Mesodermal cell (in vitro differentiated cells): ENCODE measurements at regions not wholly inside any gene's neighbourhood (a gene's known extent, or its start where the extent isn't known, plus 50 kb on each side); places are given as distances from the start of the nearest gene placed in this dataset.
A peak's percentile ranks its signal among the peaks of the same experiment; 100 is the strongest.

ENCODE experiments used
- H3K27ac ChIP-seq: 2 replicates; pipeline ENCODE4 v1.7.0; 2013; ENCODE audit warnings: mild to moderate bottlenecking, low read depth, low read length, moderate library complexity; ENCODE audit not compliant: severe bottlenecking
- H3K36me3 ChIP-seq: 2 replicates; pipeline ENCODE4 v1.7.1; 2013; ENCODE audit warnings: mild to moderate bottlenecking, low read length, moderate library complexity; ENCODE audit not compliant: control insufficient read depth, insufficient read depth
- H3K4me1 ChIP-seq: one replicate; pipeline ENCODE4 v1.7.1; 2013; ENCODE audit warnings: mild to moderate bottlenecking, low read length; ENCODE audit not compliant: insufficient read depth, control insufficient read depth, poor library complexity, severe bottlenecking
- H3K4me3 ChIP-seq: 2 replicates; pipeline ENCODE4 v1.7.0; 2013; ENCODE audit warnings: low read length, control low read depth, mild to moderate bottlenecking; ENCODE audit not compliant: insufficient read depth, poor library complexity, severe bottlenecking; ENCODE audit errors: extremely low read depth
- H3K9me3 ChIP-seq: 2 replicates; pipeline ENCODE4 v1.7.1; 2013; ENCODE audit warnings: mild to moderate bottlenecking, low read length, moderate library complexity; ENCODE audit not compliant: control insufficient read depth
- WGBS, 2 experiments: methylation state at CpG; one replicate each; pipeline ENCODE4 v1.1.5; 2013; ENCODE audit warnings: missing lambda C conversion rate in 2 of 2; ENCODE audit not compliant: insufficient coverage in 2 of 2; 5-methylcytosine and 5-hydroxymethylcytosine counted together

DNA sequence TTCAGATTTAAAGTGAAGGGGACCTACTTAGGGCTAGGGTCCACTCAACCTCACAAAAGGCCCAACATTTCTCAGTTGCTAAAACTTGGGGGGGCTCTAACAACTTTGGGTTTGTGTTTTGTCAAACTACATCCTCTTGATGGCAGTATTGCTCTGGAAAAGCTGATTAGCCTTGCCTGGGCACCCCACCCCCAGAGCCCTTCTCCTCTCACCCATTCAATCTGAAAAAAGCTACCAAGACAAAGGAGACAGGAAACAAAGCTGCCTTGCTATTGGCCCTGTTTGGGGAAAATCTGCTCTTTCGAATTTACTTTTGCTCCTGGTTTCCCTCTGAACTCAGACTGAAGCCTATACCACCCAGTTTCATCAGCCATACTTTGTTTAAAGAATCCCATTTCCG, 195.2 kb upstream of the STK26 start:
- peaks cover 8% of the 10 kb centered on the region for H3K4me1 ChIP-seq
- WGBS, 2 experiments: no CpG with 5 or more reads among the region's 2 CpGs
- peak overlapping the region; percentile 45 for H3K4me3 ChIP-seq
- H3K36me3 ChIP-seq: peaks cover 14% of the 10 kb centered on the region
- H3K27ac ChIP-seq: peak overlapping the region; percentile 59
- no peaks in the 10 kb centered on the region for H3K9me3 ChIP-seq

DNA sequence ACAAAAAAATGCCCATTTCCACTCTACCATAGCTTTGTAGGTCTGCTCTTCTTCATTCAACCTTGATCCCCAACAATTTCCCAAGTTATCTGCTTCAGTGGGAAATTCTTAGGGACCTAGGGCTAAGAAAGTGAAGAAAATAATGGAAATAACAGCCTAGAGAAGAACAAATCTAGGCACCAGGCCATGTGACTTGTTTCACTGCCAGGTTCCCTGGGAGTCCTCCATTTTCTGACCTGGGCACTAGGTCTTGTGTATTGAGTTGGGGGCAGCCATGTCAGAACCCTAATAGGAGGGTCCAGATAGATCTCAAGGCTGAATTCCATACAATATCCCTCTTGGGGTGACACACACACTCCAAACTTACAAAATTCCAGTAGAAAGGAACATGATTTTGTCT, 194.6 kb upstream of the STK26 start:
- Histone ChIP-seq H3K4me1 (peaks cover 8% of the 10 kb centered on the region), H3K36me3 (peaks cover 10% of the 10 kb centered on the region), H3K27ac (no peak overlapping the region), H3K4me3 (peak overlapping the region; percentile 45), H3K9me3 (no peaks in the 10 kb centered on the region)

DNA sequence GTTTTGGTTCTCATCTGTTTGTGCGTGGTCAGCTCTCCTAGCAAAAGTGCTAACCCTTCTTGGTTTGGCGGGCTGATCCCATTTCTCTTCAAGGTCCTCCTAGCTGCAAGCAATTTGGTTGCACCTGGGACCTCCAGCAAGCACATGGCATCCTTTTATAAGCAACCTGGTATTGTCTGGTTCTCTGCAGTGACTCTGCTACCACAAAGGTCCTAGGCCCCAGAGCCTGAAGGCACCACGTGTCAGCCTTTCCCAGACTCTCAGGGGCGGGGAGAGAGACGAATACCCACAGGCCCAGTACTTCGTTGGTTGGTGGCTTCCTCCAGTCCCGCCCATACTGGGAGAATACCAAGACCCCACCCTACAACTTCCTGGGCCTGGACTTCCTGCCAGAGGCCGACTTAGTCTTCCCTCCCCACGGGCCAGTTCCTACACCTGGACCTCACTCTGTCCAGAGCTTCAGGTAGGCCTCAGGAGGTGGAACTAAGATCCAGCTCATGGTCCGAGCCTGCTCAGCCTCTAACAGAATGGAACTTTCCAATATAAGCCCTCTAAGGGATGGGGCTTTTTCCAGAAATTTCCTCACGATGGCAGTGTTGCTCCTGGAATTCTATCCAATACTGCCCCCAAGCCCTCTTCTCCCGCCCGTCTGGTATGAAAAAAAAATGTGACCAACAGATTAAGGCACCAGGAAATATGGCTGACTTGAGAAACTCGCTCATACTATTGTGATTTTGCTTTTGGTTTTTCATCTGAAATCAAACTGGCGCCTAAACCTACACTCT, 192.5 kb upstream of the STK26 start:
- Histone ChIP-seq H3K9me3 (no peaks in the 10 kb centered on the region), H3K36me3 (no peaks in the 10 kb centered on the region), H3K4me1 (peaks cover 8% of the 10 kb centered on the region), H3K27ac (peak overlapping the region; percentile 84), H3K4me3 (peak overlapping the region; percentile 45)
- 0% methylated on average over 1 to 4 of the region's 15 CpGs for WGBS, 2 experiments

GRCh38 chrX:131831185-131831520, 191.9 kb upstream of the STK26 start:
- Histone ChIP-seq H3K4me3 (peak overlapping the region; percentile 45), H3K9me3 (no peaks in the 10 kb centered on the region), H3K36me3 (no peaks in the 10 kb centered on the region), H3K27ac (peak overlapping the region; percentile 84), H3K4me1 (peaks cover 8% of the 10 kb centered on the region)
- 40% methylated on average over 1 of the region's 2 CpGs; no CpG with 5 or more reads in 1 of the 2 experiments for WGBS, 2 experiments

DNA sequence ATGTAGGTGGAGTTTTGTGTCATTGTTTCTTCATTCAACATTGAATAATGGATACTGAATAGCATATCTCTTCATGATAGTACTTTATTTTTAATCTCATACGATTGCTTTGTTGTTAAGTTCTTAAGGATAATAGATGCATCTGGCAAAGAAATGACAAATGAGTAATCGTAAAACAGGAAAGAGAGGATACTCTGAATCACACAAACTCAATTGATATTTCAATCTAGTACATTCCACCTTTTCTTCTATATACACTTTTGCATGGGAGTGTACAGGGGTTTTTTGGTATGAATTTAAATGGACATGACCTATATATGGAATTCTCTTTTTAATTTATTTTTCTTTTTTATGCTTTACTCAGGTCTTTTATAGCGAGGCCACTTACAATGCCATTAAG, 186.9 kb upstream of the STK26 start:
- no CpG with 5 or more reads among the region's 3 CpGs for WGBS, 2 experiments
- Histone ChIP-seq H3K4me3 (no peak overlapping the region), H3K36me3 (no peaks in the 10 kb centered on the region), H3K4me1 (peaks cover 5% of the 10 kb centered on the region), H3K27ac (no peak overlapping the region), H3K9me3 (no peaks in the 10 kb centered on the region)

DNA sequence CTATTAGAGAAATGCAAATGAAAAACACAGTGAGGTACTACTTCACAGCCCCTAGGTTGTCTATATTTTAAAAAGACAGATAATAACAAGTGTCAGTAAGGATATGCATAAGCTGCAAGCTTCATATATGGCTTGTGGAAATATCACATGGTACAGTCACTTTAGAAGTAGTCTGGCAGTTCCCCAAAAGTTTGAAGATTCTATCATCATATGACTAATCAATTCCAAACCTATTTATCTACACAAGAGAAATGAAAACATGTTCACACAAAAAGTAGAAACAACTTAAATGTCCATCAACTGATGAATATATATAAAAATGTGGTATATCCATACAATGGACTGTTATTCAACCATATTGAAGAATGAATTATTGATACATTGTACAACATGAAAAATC, 185.8 kb upstream of the STK26 start:
- H3K36me3 ChIP-seq: no peaks in the 10 kb centered on the region
- no peaks in the 10 kb centered on the region for H3K9me3 ChIP-seq
- H3K27ac ChIP-seq: no peak overlapping the region
- H3K4me3 ChIP-seq: no peak overlapping the region
- no peaks in the 10 kb centered on the region for H3K4me1 ChIP-seq

DNA sequence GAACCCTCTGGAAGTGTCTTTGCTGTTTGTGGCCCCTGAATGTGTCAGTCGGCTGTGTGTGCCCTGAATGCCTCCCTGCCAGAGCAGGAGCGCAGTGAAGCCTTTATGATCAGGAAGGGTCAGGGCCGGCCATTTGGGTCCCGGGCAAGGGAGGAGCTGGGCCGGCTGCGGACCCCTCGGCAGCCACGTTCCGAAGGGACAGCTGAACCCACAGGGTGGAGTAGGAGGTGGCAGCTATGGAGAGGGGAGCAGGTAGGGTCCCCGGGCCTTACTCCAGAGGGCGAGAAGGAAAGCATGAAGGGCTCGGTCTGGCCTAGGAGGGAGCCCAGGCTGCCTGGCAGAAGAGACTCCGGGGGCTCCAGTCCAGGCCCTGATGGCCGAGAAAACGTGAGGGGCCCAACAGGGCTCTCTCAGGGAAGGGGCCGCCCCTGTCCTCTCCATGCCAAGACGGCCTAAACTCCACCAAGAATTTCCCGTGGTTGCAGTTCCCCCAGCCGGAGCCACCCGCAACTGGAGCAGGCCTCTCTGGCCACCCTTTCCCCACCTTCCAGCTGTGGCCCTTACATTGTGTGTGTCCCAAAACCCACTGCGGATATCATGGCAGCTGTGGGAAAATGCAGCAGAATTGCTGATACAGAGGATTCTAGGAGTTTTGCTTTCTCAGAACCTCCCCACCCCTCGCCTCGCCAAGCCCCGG, 182.2 kb upstream of the STK26 start:
- WGBS, 2 experiments: 66 to 76% methylated on average over 6 to 8 of the region's 24 CpGs
- Histone ChIP-seq H3K36me3 (no peaks in the 10 kb centered on the region), H3K4me3 (no peak overlapping the region), H3K9me3 (no peaks in the 10 kb centered on the region), H3K4me1 (no peaks in the 10 kb centered on the region), H3K27ac (no peak overlapping the region)

- Histone ChIP-seq H3K4me1 (no peaks in the 10 kb centered on the region), H3K36me3 (no peaks in the 10 kb centered on the region), H3K9me3 (no peaks in the 10 kb centered on the region), H3K4me3 (no peak overlapping the region), H3K27ac (no peak overlapping the region)
- WGBS, 2 experiments: 27 to 79% methylated on average over 5 to 6 of the region's 31 CpGs
Measured at GRCh38 chrX:131841496-131842437, 181.3 kb upstream of the STK26 start.

DNA sequence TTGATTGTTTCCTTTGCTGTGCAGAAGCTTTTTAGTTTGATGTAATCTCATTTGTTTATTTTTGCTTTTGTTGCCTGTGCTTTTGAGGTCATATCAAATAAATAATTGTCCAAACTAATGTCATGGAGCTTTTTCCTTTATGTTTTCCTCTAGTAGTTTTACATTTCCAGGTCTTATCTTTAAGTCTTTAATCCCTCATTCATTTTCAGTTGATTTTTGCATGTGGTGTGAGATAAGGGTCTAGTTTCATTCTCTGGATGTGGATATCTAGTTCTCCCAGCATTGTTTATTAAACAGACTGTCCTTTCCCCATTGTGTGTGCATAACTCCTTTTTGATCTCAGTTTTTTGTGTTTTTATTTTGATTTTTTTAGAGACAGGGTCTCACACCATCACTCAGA, 179.1 kb upstream of the STK26 start:
- Histone ChIP-seq H3K36me3 (no peaks in the 10 kb centered on the region), H3K4me1 (no peaks in the 10 kb centered on the region), H3K9me3 (no peaks in the 10 kb centered on the region), H3K4me3 (no peak overlapping the region), H3K27ac (no peak overlapping the region)

GRCh38 chrX:131845201-131845600, 177.9 kb upstream of the STK26 start:
- Histone ChIP-seq H3K9me3 (no peaks in the 10 kb centered on the region), H3K4me3 (no peak overlapping the region), H3K4me1 (no peaks in the 10 kb centered on the region), H3K27ac (no peak overlapping the region), H3K36me3 (no peaks in the 10 kb centered on the region)
- no CpG with 5 or more reads among the region's 2 CpGs for WGBS, 2 experiments
